Calu3 (cell line): ENCODE measurements at regions not wholly inside any gene's neighbourhood (a gene's known extent, or its start where the extent isn't known, plus 50 kb on each side); places are given as distances from the start of the nearest gene placed in this dataset.

ENCODE experiments used
- BruUV-seq: library from RNA; stranded (reverse); fragments of 400-500 nt; replicated peaks from 2 replicates; lab custom pipeline; 2021; lab: Mats Ljungman, UMichigan
- CTCF ChIA-PET: fragments of 300-600 bp; sonication (Branson Sonifier 250); formaldehyde crosslinking; loops from one replicate; lab custom pipeline; 2022; ENCODE audit warnings: antibody characterized with exemption; lab: Charles Lee
- DNase-seq: peaks from one replicate; pipeline ENCODE4 v3.0.0; 2022
- H3K27ac Mint-ChIP-seq: one replicate; pipeline ENCODE4 v1.8.0; 2022; ENCODE audit warnings: mixed read lengths; ENCODE audit not compliant: unreplicated experiment
- H3K27me3 Mint-ChIP-seq: one replicate; pipeline ENCODE4 v1.8.0; 2022; ENCODE audit warnings: mixed read lengths; ENCODE audit not compliant: unreplicated experiment
- H3K36me3 Mint-ChIP-seq: one replicate; pipeline ENCODE4 v1.8.0; 2022; ENCODE audit warnings: mild to moderate bottlenecking, moderate library complexity, mixed read lengths; ENCODE audit not compliant: insufficient read depth, unreplicated experiment
- H3K4me1 Mint-ChIP-seq: one replicate; pipeline ENCODE4 v1.8.0; 2022; ENCODE audit warnings: mild to moderate bottlenecking, low read depth, mixed read lengths; ENCODE audit not compliant: unreplicated experiment
- H3K4me3 Mint-ChIP-seq: one replicate; pipeline ENCODE4 v1.8.0; 2022; ENCODE audit warnings: mild to moderate bottlenecking, low read depth, moderate library complexity, mixed read lengths; ENCODE audit not compliant: unreplicated experiment
- H3K9me3 Mint-ChIP-seq: one replicate; pipeline ENCODE4 v1.8.0; 2022; ENCODE audit warnings: low read depth, mixed read lengths; ENCODE audit not compliant: unreplicated experiment
- CTCF ChIP-seq: fragments of 200-600 bp; IDR thresholded peaks from one replicate; pipeline ENCODE4 v1.8.0; 2022; ENCODE audit warnings: antibody characterized with exemption; ENCODE audit not compliant: unreplicated experiment
- intact Hi-C: fragments of 100-400 bp; cut with micrococcal nuclease; formaldehyde crosslinking; loops from one replicate; pipeline ENCODE4 v1.10.0; 2022; ENCODE audit not compliant: unreplicated experiment

- peak; percentile 82 for DNase-seq
- H3K36me3 Mint-ChIP-seq: no peaks in the 10 kb centered on the region
- intact Hi-C loops: loop anchor here (2.0 to 10.0 kb wide), 7 partner anchors 141 to 836 kb away; partner anchors contain the start of gene BTG1
- peak; percentile 90 for TF ChIP-seq CTCF
- no peak overlapping the region for H3K4me3 Mint-ChIP-seq
- H3K4me1 Mint-ChIP-seq: no peaks in the 10 kb centered on the region
- H3K9me3 Mint-ChIP-seq: no peaks in the 10 kb centered on the region
- CTCF ChIA-PET: interaction anchor here (1.0 to 2.3 kb wide), 8 partner anchors 10 to 430 kb away, joined by 3 to 12 read pairs (median 4); partner anchors contain the start of gene BTG1
- BruUV-seq: no TSS peak
- no peaks in the 10 kb centered on the region for H3K27me3 Mint-ChIP-seq
- H3K27ac Mint-ChIP-seq: no peak overlapping the region
Measured at GRCh38 chr12:91811481-91812287, 334.0 kb downstream of the BTG1 start.

GRCh38 chr12:91810531-91811451 lies 334.9 kb downstream of the BTG1 start:
- H3K27ac Mint-ChIP-seq: no peak overlapping the region
- no peak overlapping the region for H3K4me3 Mint-ChIP-seq
- no peaks in the 10 kb centered on the region for H3K4me1 Mint-ChIP-seq
- intact Hi-C loops: loop anchor here (2.0 to 10.0 kb wide), 6 partner anchors 142 to 837 kb away; partner anchors contain the start of gene BTG1
- H3K9me3 Mint-ChIP-seq: no peaks in the 10 kb centered on the region
- H3K27me3 Mint-ChIP-seq: no peaks in the 10 kb centered on the region
- BruUV-seq: no TSS peak
- no peak for TF ChIP-seq CTCF
- no peak for DNase-seq
- CTCF ChIA-PET: interaction anchor here (1.0 to 2.3 kb wide), 8 partner anchors 9 to 429 kb away, joined by 3 to 12 read pairs (median 4); partner anchors contain the start of gene BTG1
- H3K36me3 Mint-ChIP-seq: no peaks in the 10 kb centered on the region

- Mint-ChIP-seq H3K4me3 (no peak overlapping the region), H3K27ac (no peak overlapping the region), H3K36me3 (no peaks in the 10 kb centered on the region), H3K9me3 (peaks cover 2% of the 10 kb centered on the region), H3K27me3 (no peaks in the 10 kb centered on the region), H3K4me1 (no peaks in the 10 kb centered on the region)
- no peak for DNase-seq
- no TSS peak for BruUV-seq
- no peak for TF ChIP-seq CTCF
- intact Hi-C loops: loop anchor here (2.0 to 10.0 kb wide), 6 partner anchors 142 to 837 kb away; partner anchors contain the start of gene BTG1
- CTCF ChIA-PET: interaction anchor here (2.3 kb wide), 1 partner anchor 335 kb away, joined by 10 read pairs; the partner anchor contains the start of gene BTG1
Measured at GRCh38 chr12:91810077-91810476, 335.6 kb downstream of the BTG1 start.

- DNase-seq: no peak
- Mint-ChIP-seq H3K27ac (no peak overlapping the region), H3K4me3 (no peak overlapping the region), H3K4me1 (no peaks in the 10 kb centered on the region), H3K9me3 (peaks cover 2% of the 10 kb centered on the region), H3K36me3 (no peaks in the 10 kb centered on the region), H3K27me3 (no peaks in the 10 kb centered on the region)
- TF ChIP-seq CTCF: no peak
- intact Hi-C loops: no loop called here
- no TSS peak for BruUV-seq
- CTCF ChIA-PET: no interaction called here
Measured at GRCh38 chr12:91805031-91805430, 340.6 kb downstream of the BTG1 start.
